ENCODE measurements at regions not wholly inside any gene's neighbourhood (a gene's known extent, or its start where the extent isn't known, plus 50 kb on each side); places are given as distances from the start of the nearest gene placed in this dataset.

- H3K4me3 ChIP-seq (replicated peaks; ENCODE audit: insufficient read depth, low read length): no peak overlapping the region
- no peak overlapping the region for H3K27ac ChIP-seq (replicated peaks)
- TF ChIP-seq REST (IDR thresholded peaks at IDR 0.05; ENCODE audit: insufficient replicate concordance, low read depth) (no peak), CTCF (IDR thresholded peaks at IDR 0.05; ENCODE audit: insufficient read depth, low read length) (no peak), POLR2AphosphoS5 (IDR thresholded peaks at IDR 0.05; ENCODE audit: low read depth) (no peak), GABPA (IDR thresholded peaks at IDR 0.05; ENCODE audit: low read depth) (no peak), SPI1 (IDR thresholded peaks at IDR 0.05; ENCODE audit: borderline replicate concordance, low read depth) (no peak)
- no peak for DNase-seq (ENCODE audit: low read depth in 1 of 2, low spot score in 1 of 2)
- no peaks in the 10 kb centered on the region for H3K27me3 ChIP-seq (ENCODE audit: insufficient read depth, poor library complexity, severe bottlenecking)
Observed at GRCh38 chr4:162408309-162408708, 244.5 kb upstream of the FSTL5 start.

GRCh38 chr4:162406637-162407365, 243.0 kb upstream of the FSTL5 start:
- Histone ChIP-seq H3K27me3 (ENCODE audit: insufficient read depth, poor library complexity, severe bottlenecking) (no peaks in the 10 kb centered on the region), H3K4me3 (replicated peaks; ENCODE audit: insufficient read depth, low read length) (no peak overlapping the region), H3K27ac (replicated peaks) (no peak overlapping the region)
- TF ChIP-seq SPI1 (IDR thresholded peaks at IDR 0.05; ENCODE audit: borderline replicate concordance, low read depth) (no peak), POLR2AphosphoS5 (IDR thresholded peaks at IDR 0.05; ENCODE audit: low read depth) (no peak), CTCF (IDR thresholded peaks at IDR 0.05; ENCODE audit: insufficient read depth, low read length) (no peak), REST (IDR thresholded peaks at IDR 0.05; ENCODE audit: insufficient replicate concordance, low read depth) (no peak), GABPA (IDR thresholded peaks at IDR 0.05; ENCODE audit: low read depth) (no peak)
- no peak for DNase-seq (ENCODE audit: low read depth in 1 of 2, low spot score in 1 of 2)

- no peak for TF ChIP-seq POLR2AphosphoS5 (IDR thresholded peaks at IDR 0.05; ENCODE audit: low read depth)
- TF ChIP-seq SPI1 (IDR thresholded peaks at IDR 0.05; ENCODE audit: borderline replicate concordance, low read depth): no peak
- Histone ChIP-seq H3K4me3 (replicated peaks; ENCODE audit: insufficient read depth, low read length) (no peak overlapping the region), H3K27me3 (ENCODE audit: insufficient read depth, poor library complexity, severe bottlenecking) (no peaks in the 10 kb centered on the region), H3K27ac (replicated peaks) (no peak overlapping the region)
- no peak for DNase-seq (ENCODE audit: low read depth in 1 of 2, low spot score in 1 of 2)
Observed at GRCh38 chr4:162403932-162404331, 240.1 kb upstream of the FSTL5 start.

GRCh38 chr4:162403419-162403818, 239.6 kb upstream of the FSTL5 start:
- Histone ChIP-seq H3K27me3 (ENCODE audit: insufficient read depth, poor library complexity, severe bottlenecking) (no peaks in the 10 kb centered on the region), H3K4me3 (replicated peaks; ENCODE audit: insufficient read depth, low read length) (no peak overlapping the region), H3K27ac (replicated peaks) (no peak overlapping the region)
- TF ChIP-seq CTCF (IDR thresholded peaks at IDR 0.05; ENCODE audit: insufficient read depth, low read length): no peak
- no peak for TF ChIP-seq POLR2AphosphoS5 (IDR thresholded peaks at IDR 0.05; ENCODE audit: low read depth)
- no peak for TF ChIP-seq REST (IDR thresholded peaks at IDR 0.05; ENCODE audit: insufficient replicate concordance, low read depth)
- no peak for TF ChIP-seq GABPA (IDR thresholded peaks at IDR 0.05; ENCODE audit: low read depth)
- no peak for TF ChIP-seq SPI1 (IDR thresholded peaks at IDR 0.05; ENCODE audit: borderline replicate concordance, low read depth)
- no peak for DNase-seq (ENCODE audit: low read depth in 1 of 2, low spot score in 1 of 2)

Measured in HL-60 (cell line).